Stimulated activated CD4-positive, alpha-beta T cell treated with anti-CD3 and anti-CD28 coated beads, Interleukin-1b, Interleukin-23, amount 100 ng/mL, for 24 hours (primary cell): ENCODE measurements at regions not wholly inside any gene's neighbourhood (a gene's known extent, or its start where the extent isn't known, plus 50 kb on each side); places are given as distances from the start of the nearest gene placed in this dataset.
"Not testable (repeated sequence)": the region's sequence is repeated elsewhere in the genome, so short reads cannot be mapped to it uniquely, and the experiment has no call there.

Source experiments
- DNase-seq, 4 experiments: peaks; one replicate each; pipeline ENCODE4 v3.0.0-alpha.2; 2020; ENCODE audit warnings: low read depth in 4 of 4, low spot score in 1 of 4

GRCh38 chr10:125554753-125555152 is 128.2 kb downstream of the TEX36 start:
- DNase-seq: no peak

- DNase-seq: no peak
Measured at GRCh38 chr10:125554016-125554703, 128.8 kb downstream of the TEX36 start.

- no peak for DNase-seq
Measured at GRCh38 chr10:125553091-125553490, 129.9 kb downstream of the TEX36 start.

GRCh38 chr10:125551247-125551646 is 131.7 kb downstream of the TEX36 start:
- DNase-seq: no peak

GRCh38 chr10:125550362-125550761 is 132.6 kb downstream of the TEX36 start:
- DNase-seq: no peak

- no peak for DNase-seq
Measured at GRCh38 chr10:125549653-125550052, 133.3 kb downstream of the TEX36 start.

- DNase-seq: no peak
Measured at GRCh38 chr10:125548878-125549277, 134.1 kb downstream of the TEX36 start.

- DNase-seq: no peak
Measured at GRCh38 chr10:125548356-125548755, 134.6 kb downstream of the TEX36 start.

- DNase-seq: no peak
Measured at GRCh38 chr10:125547010-125547650, 135.8 kb downstream of the TEX36 start.

- DNase-seq: no peak
Measured at GRCh38 chr10:125543796-125544195, 139.2 kb downstream of the TEX36 start.

GRCh38 chr10:125538947-125539731 is 143.8 kb downstream of the TEX36 start:
- no peak for DNase-seq

- no peak for DNase-seq
Measured at GRCh38 chr10:125536236-125536635, 146.7 kb downstream of the TEX36 start.

- no peak for DNase-seq
Measured at GRCh38 chr10:125535559-125535958, 147.4 kb downstream of the TEX36 start.

- DNase-seq: no peak
Measured at GRCh38 chr10:125534515-125534914, 148.4 kb downstream of the TEX36 start.

- no peak for DNase-seq
Measured at GRCh38 chr10:125533866-125534265, 149.1 kb downstream of the TEX36 start.

- no peak for DNase-seq
Measured at GRCh38 chr10:125531465-125531864, 151.5 kb downstream of the TEX36 start.

GRCh38 chr10:125523347-125523746 is 159.6 kb downstream of the TEX36 start:
- DNase-seq: no peak

- DNase-seq: peak in 1 of 4 experiments; percentile 3
Measured at GRCh38 chr10:125521721-125522680, 161.0 kb downstream of the TEX36 start.

- no peak for DNase-seq
Measured at GRCh38 chr10:125520968-125521367, 162.0 kb downstream of the TEX36 start.

GRCh38 chr10:125518397-125518796 is 164.6 kb downstream of the TEX36 start:
- not testable (repeated sequence) for DNase-seq

- DNase-seq: no peak
Measured at GRCh38 chr10:125515571-125515970, 167.4 kb downstream of the TEX36 start.
